H1 (cell line): ENCODE measurements at regions not wholly inside any gene's neighbourhood (a gene's known extent, or its start where the extent isn't known, plus 50 kb on each side); places are given as distances from the start of the nearest gene placed in this dataset.

Experiments
- EGR1 ChIP-seq: IDR thresholded peaks from 2 replicates; pipeline ENCODE4 v1.6.1; 2011; ENCODE audit warnings: low read depth, low read length, borderline replicate concordance
- JUN ChIP-seq: IDR thresholded peaks from 2 replicates; pipeline ENCODE4 v1.6.1; 2011; ENCODE audit warnings: low read depth, mild to moderate bottlenecking, improper control_type of control experiment, low read length
- KDM1A ChIP-seq: fragments of 200-600, 300-600 bp; sonication (generic); IDR thresholded peaks from 2 replicates; pipeline ENCODE4 v1.7.1; 2016; ENCODE audit warnings: mild to moderate bottlenecking, low read length, borderline replicate concordance
- KDM4A ChIP-seq: IDR thresholded peaks from one replicate; pipeline ENCODE4 v1.7.1; 2012; ENCODE audit warnings: low read depth, mild to moderate bottlenecking, moderate library complexity, low read length, inconsistent platforms; ENCODE audit not compliant: severe bottlenecking
- SP4 ChIP-seq: IDR thresholded peaks from 2 replicates; pipeline ENCODE4 v1.6.1; 2012; ENCODE audit warnings: low read length, inconsistent platforms
- YY1 ChIP-seq: IDR thresholded peaks from 2 replicates; pipeline ENCODE4 v1.6.1; 2011; ENCODE audit warnings: low read depth, mild to moderate bottlenecking, low read length
- TF ChIP-seq, protein P1 (sequence below): IDR thresholded peaks from 2 replicates; pipeline ENCODE4 v1.6.1; 2012; ENCODE audit warnings: low read length, inconsistent platforms

DNA sequence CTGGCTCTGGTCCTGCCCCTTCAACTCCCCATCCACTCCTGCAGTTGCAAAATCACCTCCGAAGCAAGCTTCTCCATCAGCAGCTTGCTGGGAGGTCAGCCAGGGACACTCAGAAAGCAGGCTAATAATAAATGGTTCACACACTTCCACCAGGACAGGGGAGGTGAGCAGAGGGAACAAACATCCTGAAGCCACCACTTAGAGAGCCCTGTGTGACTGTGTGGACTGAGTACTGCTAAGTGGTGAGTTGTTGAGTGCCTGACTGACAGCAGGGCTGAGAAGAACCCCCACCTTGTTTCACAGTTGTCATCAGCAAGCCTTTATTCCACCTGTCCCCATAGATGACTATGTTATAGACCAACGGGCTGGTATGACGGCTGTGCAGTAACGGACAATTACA, 213.9 kb downstream of the CBLN1 start (continued):
- TF ChIP-seq, protein P1, sequence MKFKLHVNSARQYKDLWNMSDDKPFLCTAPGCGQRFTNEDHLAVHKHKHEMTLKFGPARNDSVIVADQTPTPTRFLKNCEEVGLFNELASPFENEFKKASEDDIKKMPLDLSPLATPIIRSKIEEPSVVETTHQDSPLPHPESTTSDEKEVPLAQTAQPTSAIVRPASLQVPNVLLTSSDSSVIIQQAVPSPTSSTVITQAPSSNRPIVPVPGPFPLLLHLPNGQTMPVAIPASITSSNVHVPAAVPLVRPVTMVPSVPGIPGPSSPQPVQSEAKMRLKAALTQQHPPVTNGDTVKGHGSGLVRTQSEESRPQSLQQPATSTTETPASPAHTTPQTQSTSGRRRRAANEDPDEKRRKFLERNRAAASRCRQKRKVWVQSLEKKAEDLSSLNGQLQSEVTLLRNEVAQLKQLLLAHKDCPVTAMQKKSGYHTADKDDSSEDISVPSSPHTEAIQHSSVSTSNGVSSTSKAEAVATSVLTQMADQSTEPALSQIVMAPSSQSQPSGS, result no peak
- TF ChIP-seq EGR1 (no peak), JUN (no peak), KDM1A (no peak), SP4 (no peak), YY1 (no peak), KDM4A (no peak)
